ENCODE measurements at regions not wholly inside any gene's neighbourhood (a gene's known extent, or its start where the extent isn't known, plus 50 kb on each side); places are given as distances from the start of the nearest gene placed in this dataset.

GRCh38 chr13:97116754-97117153, 105.4 kb upstream of the MBNL2 start:
- no peaks in the 10 kb centered on the region for H3K9me3 ChIP-seq (ENCODE audit: low read length)
- H3K27me3 ChIP-seq (ENCODE audit: insufficient read depth, low read length): peaks cover 3% of the 10 kb centered on the region
- no peak overlapping the region for H3K4me3 ChIP-seq (ENCODE audit: low read length)
- peaks cover 39% of the 10 kb centered on the region for H3K4me1 ChIP-seq (ENCODE audit: insufficient read depth, low read length)
- H3K36me3 ChIP-seq (ENCODE audit: insufficient read depth, low read length): no peaks in the 10 kb centered on the region
- no peak overlapping the region for H2AFZ ChIP-seq (ENCODE audit: low read depth, low read length)

DNA sequence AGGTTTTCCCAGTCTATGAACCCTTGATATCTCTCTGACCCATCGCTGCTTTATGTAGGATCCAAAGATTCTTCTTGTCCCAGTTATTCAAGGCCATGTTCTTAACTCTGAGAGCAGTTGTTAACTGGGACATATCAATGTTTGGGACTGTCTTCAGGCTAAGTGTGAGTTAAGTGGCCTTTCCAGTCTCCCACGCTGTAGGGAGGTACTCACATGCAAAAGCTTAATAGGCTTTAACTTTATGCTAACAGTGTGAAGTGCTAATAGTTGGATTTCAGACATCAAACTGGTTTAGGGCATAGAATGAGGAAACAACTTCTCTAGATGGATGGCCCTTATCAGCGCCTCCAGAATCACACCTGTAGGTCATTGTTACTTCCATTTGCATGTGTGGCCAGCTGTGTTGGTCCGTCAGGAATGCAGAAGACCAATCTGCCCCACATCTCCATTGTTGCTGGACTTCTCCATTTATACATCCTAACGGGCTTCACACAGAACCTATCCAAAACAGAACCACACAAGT, 104.7 kb upstream of the MBNL2 start:
- H3K27me3 ChIP-seq (ENCODE audit: insufficient read depth, low read length): peaks cover 3% of the 10 kb centered on the region

DNA sequence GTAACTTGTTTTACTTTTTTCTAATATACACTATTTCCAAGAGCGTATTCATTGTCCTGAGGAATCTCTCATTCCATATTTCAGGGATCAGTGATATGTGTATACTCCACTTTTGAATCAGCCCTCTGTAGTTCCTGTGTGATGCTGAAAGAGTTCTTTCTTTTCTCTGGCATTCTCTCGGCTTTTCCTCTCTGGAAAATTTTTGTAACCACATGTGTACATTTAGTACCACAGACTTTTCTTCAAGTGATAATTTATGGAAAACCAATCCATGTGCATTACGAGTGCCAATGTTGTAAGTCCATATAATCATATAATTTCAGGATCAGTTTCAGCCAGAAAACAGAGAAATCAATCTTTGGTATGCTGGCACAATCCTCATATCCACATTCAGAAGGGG, 102.2 kb upstream of the MBNL2 start:
- Histone ChIP-seq H2AFZ (ENCODE audit: low read depth, low read length) (no peak overlapping the region), H3K4me3 (ENCODE audit: low read length) (no peak overlapping the region)

More for the DNA sequence above, 104.7 kb upstream of the MBNL2 start:
- no peaks in the 10 kb centered on the region for H3K36me3 ChIP-seq (ENCODE audit: insufficient read depth, low read length)
- H3K4me1 ChIP-seq (ENCODE audit: insufficient read depth, low read length): peaks cover 32% of the 10 kb centered on the region
- H3K9me3 ChIP-seq (ENCODE audit: low read length): no peaks in the 10 kb centered on the region
- H3K4me3 ChIP-seq (ENCODE audit: low read length): no peak overlapping the region
- H2AFZ ChIP-seq (ENCODE audit: low read depth, low read length): no peak overlapping the region

DNA sequence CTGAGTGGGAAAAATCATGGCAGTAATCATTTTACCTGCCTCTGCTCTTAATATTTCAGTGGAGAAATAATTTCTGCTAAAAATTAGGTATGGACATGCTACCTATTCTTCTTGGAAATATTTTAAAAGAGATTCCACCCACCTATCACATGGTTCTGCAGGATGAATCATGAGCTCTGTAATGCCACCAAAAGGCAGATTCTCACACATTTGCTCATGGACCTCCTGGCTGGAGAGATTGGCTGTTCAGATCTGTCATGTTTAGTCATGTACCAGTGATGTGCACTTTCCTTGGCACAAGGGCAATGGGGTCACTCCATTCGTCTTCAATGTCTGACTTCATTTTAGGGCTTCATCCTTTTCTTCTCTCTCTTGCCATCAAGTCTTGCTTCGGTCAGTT, 101.8 kb upstream of the MBNL2 start:
- Histone ChIP-seq H3K4me1 (ENCODE audit: insufficient read depth, low read length) (peaks cover 13% of the 10 kb centered on the region), H3K36me3 (ENCODE audit: insufficient read depth, low read length) (no peaks in the 10 kb centered on the region), H3K27me3 (ENCODE audit: insufficient read depth, low read length) (peaks cover 3% of the 10 kb centered on the region)

More for the DNA sequence above, 102.2 kb upstream of the MBNL2 start:
- Histone ChIP-seq H3K9me3 (ENCODE audit: low read length) (no peaks in the 10 kb centered on the region), H3K36me3 (ENCODE audit: insufficient read depth, low read length) (no peaks in the 10 kb centered on the region), H3K27me3 (ENCODE audit: insufficient read depth, low read length) (peaks cover 3% of the 10 kb centered on the region), H3K4me1 (ENCODE audit: insufficient read depth, low read length) (peaks cover 13% of the 10 kb centered on the region)

DNA sequence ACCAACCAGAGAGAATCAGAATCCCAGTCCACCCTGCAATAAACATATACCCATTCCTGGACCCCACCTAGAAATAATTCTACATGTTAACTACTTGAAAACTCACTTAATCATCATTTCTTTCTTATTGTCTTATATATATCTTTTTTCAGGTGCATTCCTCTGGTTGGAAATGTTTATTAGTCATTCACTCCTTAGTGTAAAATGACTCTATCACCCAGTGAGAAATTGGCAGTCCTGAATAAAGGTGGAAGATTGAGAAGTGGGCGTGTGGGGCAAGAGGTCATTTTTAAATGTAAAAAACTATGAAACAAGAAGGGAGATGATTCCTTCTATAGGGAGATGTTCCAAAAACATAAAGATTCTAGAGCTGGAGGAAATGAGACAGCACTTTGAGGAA, 101.2 kb upstream of the MBNL2 start:
- peaks cover 3% of the 10 kb centered on the region for H3K27me3 ChIP-seq (ENCODE audit: insufficient read depth, low read length)

More for the DNA sequence above, 101.8 kb upstream of the MBNL2 start:
- Histone ChIP-seq H3K4me3 (ENCODE audit: low read length) (no peak overlapping the region), H2AFZ (ENCODE audit: low read depth, low read length) (no peak overlapping the region), H3K9me3 (ENCODE audit: low read length) (no peaks in the 10 kb centered on the region)

GRCh38 chr13:97121894-97122293, 100.2 kb upstream of the MBNL2 start:
- Histone ChIP-seq H3K9me3 (ENCODE audit: low read length) (no peaks in the 10 kb centered on the region), H3K36me3 (ENCODE audit: insufficient read depth, low read length) (no peaks in the 10 kb centered on the region), H3K4me1 (ENCODE audit: insufficient read depth, low read length) (peaks cover 16% of the 10 kb centered on the region), H3K27me3 (ENCODE audit: insufficient read depth, low read length) (peaks cover 3% of the 10 kb centered on the region), H3K4me3 (ENCODE audit: low read length) (no peak overlapping the region), H2AFZ (ENCODE audit: low read depth, low read length) (no peak overlapping the region)

More for the DNA sequence above, 101.2 kb upstream of the MBNL2 start:
- H3K9me3 ChIP-seq (ENCODE audit: low read length): no peaks in the 10 kb centered on the region
- no peaks in the 10 kb centered on the region for H3K36me3 ChIP-seq (ENCODE audit: insufficient read depth, low read length)
- H3K4me1 ChIP-seq (ENCODE audit: insufficient read depth, low read length): peaks cover 16% of the 10 kb centered on the region
- no peak overlapping the region for H3K4me3 ChIP-seq (ENCODE audit: low read length)
- no peak overlapping the region for H2AFZ ChIP-seq (ENCODE audit: low read depth, low read length)

- H3K36me3 ChIP-seq (ENCODE audit: insufficient read depth, low read length): no peaks in the 10 kb centered on the region
- H3K9me3 ChIP-seq (ENCODE audit: low read length): no peaks in the 10 kb centered on the region
- no peak overlapping the region for H3K4me3 ChIP-seq (ENCODE audit: low read length)
- H3K4me1 ChIP-seq (ENCODE audit: insufficient read depth, low read length): peaks cover 16% of the 10 kb centered on the region
- H3K27me3 ChIP-seq (ENCODE audit: insufficient read depth, low read length): peaks cover 3% of the 10 kb centered on the region
- no peak overlapping the region for H2AFZ ChIP-seq (ENCODE audit: low read depth, low read length)
These were observed 99.6 kb upstream of the MBNL2 start for GRCh38 chr13:97122381-97122996.

GRCh38 chr13:97124206-97124605, 97.9 kb upstream of the MBNL2 start:
- no peak overlapping the region for H2AFZ ChIP-seq (ENCODE audit: low read depth, low read length)
- peaks cover 19% of the 10 kb centered on the region for H3K4me1 ChIP-seq (ENCODE audit: insufficient read depth, low read length)
- H3K4me3 ChIP-seq (ENCODE audit: low read length): no peak overlapping the region
- no peaks in the 10 kb centered on the region for H3K36me3 ChIP-seq (ENCODE audit: insufficient read depth, low read length)
- no peaks in the 10 kb centered on the region for H3K9me3 ChIP-seq (ENCODE audit: low read length)
- peaks cover 3% of the 10 kb centered on the region for H3K27me3 ChIP-seq (ENCODE audit: insufficient read depth, low read length)

GRCh38 chr13:97124915-97125809, 97.0 kb upstream of the MBNL2 start:
- Histone ChIP-seq H2AFZ (ENCODE audit: low read depth, low read length) (peak overlapping the region; percentile 17), H3K36me3 (ENCODE audit: insufficient read depth, low read length) (no peaks in the 10 kb centered on the region), H3K9me3 (ENCODE audit: low read length) (no peaks in the 10 kb centered on the region), H3K4me1 (ENCODE audit: insufficient read depth, low read length) (peaks cover 19% of the 10 kb centered on the region), H3K27me3 (ENCODE audit: insufficient read depth, low read length) (peaks cover 3% of the 10 kb centered on the region), H3K4me3 (ENCODE audit: low read length) (no peak overlapping the region)

- Histone ChIP-seq H2AFZ (ENCODE audit: low read depth, low read length) (no peak overlapping the region), H3K27me3 (ENCODE audit: insufficient read depth, low read length) (peaks cover 3% of the 10 kb centered on the region), H3K4me1 (ENCODE audit: insufficient read depth, low read length) (peaks cover 19% of the 10 kb centered on the region), H3K36me3 (ENCODE audit: insufficient read depth, low read length) (no peaks in the 10 kb centered on the region), H3K4me3 (ENCODE audit: low read length) (no peak overlapping the region), H3K9me3 (ENCODE audit: low read length) (no peaks in the 10 kb centered on the region)
These were observed 96.1 kb upstream of the MBNL2 start for GRCh38 chr13:97125810-97126738.

- H3K4me1 ChIP-seq (ENCODE audit: insufficient read depth, low read length): peaks cover 29% of the 10 kb centered on the region
- H3K36me3 ChIP-seq (ENCODE audit: insufficient read depth, low read length): no peaks in the 10 kb centered on the region
- no peaks in the 10 kb centered on the region for H3K9me3 ChIP-seq (ENCODE audit: low read length)
- no peak overlapping the region for H3K4me3 ChIP-seq (ENCODE audit: low read length)
- H2AFZ ChIP-seq (ENCODE audit: low read depth, low read length): no peak overlapping the region
- H3K27me3 ChIP-seq (ENCODE audit: insufficient read depth, low read length): no peaks in the 10 kb centered on the region
These were observed 94.3 kb upstream of the MBNL2 start for GRCh38 chr13:97127842-97128241.

- H3K4me3 ChIP-seq (ENCODE audit: low read length): no peak overlapping the region
- H3K9me3 ChIP-seq (ENCODE audit: low read length): no peaks in the 10 kb centered on the region
- H3K27me3 ChIP-seq (ENCODE audit: insufficient read depth, low read length): no peaks in the 10 kb centered on the region
- peaks cover 21% of the 10 kb centered on the region for H3K4me1 ChIP-seq (ENCODE audit: insufficient read depth, low read length)
- no peak overlapping the region for H2AFZ ChIP-seq (ENCODE audit: low read depth, low read length)
- no peaks in the 10 kb centered on the region for H3K36me3 ChIP-seq (ENCODE audit: insufficient read depth, low read length)
These were observed 91.9 kb upstream of the MBNL2 start for GRCh38 chr13:97130190-97130589.
